ENCODE measurements at regions not wholly inside any gene's neighbourhood (a gene's known extent, or its start where the extent isn't known, plus 50 kb on each side); places are given as distances from the start of the nearest gene placed in this dataset.

- Histone ChIP-seq H3K4me1 (no peaks in the 10 kb centered on the region), H3K36me3 (no peaks in the 10 kb centered on the region), H3K27me3 (no peaks in the 10 kb centered on the region), H3K9ac (no peak overlapping the region), H3K9me3 (no peaks in the 10 kb centered on the region), H3K4me2 (no peak overlapping the region), H3K4me3 (no peak overlapping the region), H3K27ac (no peak overlapping the region), H4K20me1 (no peaks in the 10 kb centered on the region)
- no peak for TF ChIP-seq Cebpa-rat (IDR thresholded peaks at IDR 0.05)
Measured at GRCh38 chr4:54872261-54872660, 214.5 kb downstream of the KIT start.

DNA sequence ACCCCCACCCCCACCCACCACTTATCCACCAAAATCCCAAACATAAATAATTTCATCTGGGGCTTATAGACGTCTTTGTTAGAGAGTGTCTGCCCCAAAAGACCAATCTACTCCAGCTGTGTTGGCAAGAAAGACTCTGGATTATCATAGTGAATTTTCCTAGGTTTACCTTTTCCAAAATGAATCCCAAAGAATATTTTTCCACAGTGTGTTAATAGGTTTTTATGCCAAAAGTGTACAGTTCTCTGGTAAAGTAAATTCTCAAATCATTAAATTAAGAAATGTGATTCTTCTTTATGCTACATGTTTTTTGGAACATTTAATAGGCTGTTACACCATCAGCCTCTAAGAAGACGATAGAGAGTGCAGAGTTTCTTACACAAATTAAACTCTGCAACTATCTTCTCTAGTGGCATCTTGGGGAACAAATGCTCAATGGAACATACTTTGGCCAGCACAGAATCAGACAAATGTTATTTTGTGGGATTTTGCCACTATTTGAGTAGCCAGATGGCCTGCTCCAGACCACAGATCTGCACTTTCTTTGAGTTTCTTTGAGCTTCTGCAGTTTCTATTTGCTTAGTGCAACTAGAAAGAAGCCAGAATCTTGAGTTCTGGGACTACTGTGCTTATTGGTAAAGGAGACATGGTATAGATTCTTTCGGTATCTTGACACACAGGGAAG, 206.0 kb downstream of the KIT start:
- Histone ChIP-seq H3K4me3 (no peak overlapping the region), H3K36me3 (no peaks in the 10 kb centered on the region), H3K27me3 (no peaks in the 10 kb centered on the region), H4K20me1 (no peaks in the 10 kb centered on the region), H3K27ac (no peak overlapping the region), H3K4me2 (no peak overlapping the region), H3K4me1 (no peaks in the 10 kb centered on the region), H3K9me3 (no peaks in the 10 kb centered on the region), H3K9ac (no peak overlapping the region)
- no peak for TF ChIP-seq Cebpa-rat (IDR thresholded peaks at IDR 0.05)

- no peaks in the 10 kb centered on the region for H4K20me1 ChIP-seq
- no peaks in the 10 kb centered on the region for H3K9me3 ChIP-seq
- no peaks in the 10 kb centered on the region for H3K36me3 ChIP-seq
- TF ChIP-seq Cebpa-rat (IDR thresholded peaks at IDR 0.05), result no peak
- no peak overlapping the region for H3K9ac ChIP-seq
- H3K27ac ChIP-seq, result no peak overlapping the region
- H3K4me2 ChIP-seq, result no peak overlapping the region
- no peaks in the 10 kb centered on the region for H3K4me1 ChIP-seq
- no peak overlapping the region for H3K4me3 ChIP-seq
- H3K27me3 ChIP-seq, result no peaks in the 10 kb centered on the region
Measured at GRCh38 chr4:54861201-54861600, 203.4 kb downstream of the KIT start.

GRCh38 chr4:54855191-54855854, 197.6 kb downstream of the KIT start:
- no peaks in the 10 kb centered on the region for H4K20me1 ChIP-seq
- H3K4me1 ChIP-seq, result no peaks in the 10 kb centered on the region
- no peak overlapping the region for H3K4me2 ChIP-seq
- H3K9me3 ChIP-seq, result no peaks in the 10 kb centered on the region
- TF ChIP-seq Cebpa-rat (IDR thresholded peaks at IDR 0.05), result no peak
- no peak overlapping the region for H3K9ac ChIP-seq
- no peak overlapping the region for H3K4me3 ChIP-seq
- no peak overlapping the region for H3K27ac ChIP-seq
- no peaks in the 10 kb centered on the region for H3K27me3 ChIP-seq
- no peaks in the 10 kb centered on the region for H3K36me3 ChIP-seq

GRCh38 chr4:54852602-54853001, 194.8 kb downstream of the KIT start:
- H4K20me1 ChIP-seq, result no peaks in the 10 kb centered on the region
- no peaks in the 10 kb centered on the region for H3K9me3 ChIP-seq
- no peaks in the 10 kb centered on the region for H3K36me3 ChIP-seq
- no peak overlapping the region for H3K9ac ChIP-seq
- no peak overlapping the region for H3K4me2 ChIP-seq
- H3K27me3 ChIP-seq, result no peaks in the 10 kb centered on the region
- H3K4me3 ChIP-seq, result no peak overlapping the region
- H3K4me1 ChIP-seq, result no peaks in the 10 kb centered on the region
- no peak for TF ChIP-seq Cebpa-rat (IDR thresholded peaks at IDR 0.05)
- no peak overlapping the region for H3K27ac ChIP-seq

DNA sequence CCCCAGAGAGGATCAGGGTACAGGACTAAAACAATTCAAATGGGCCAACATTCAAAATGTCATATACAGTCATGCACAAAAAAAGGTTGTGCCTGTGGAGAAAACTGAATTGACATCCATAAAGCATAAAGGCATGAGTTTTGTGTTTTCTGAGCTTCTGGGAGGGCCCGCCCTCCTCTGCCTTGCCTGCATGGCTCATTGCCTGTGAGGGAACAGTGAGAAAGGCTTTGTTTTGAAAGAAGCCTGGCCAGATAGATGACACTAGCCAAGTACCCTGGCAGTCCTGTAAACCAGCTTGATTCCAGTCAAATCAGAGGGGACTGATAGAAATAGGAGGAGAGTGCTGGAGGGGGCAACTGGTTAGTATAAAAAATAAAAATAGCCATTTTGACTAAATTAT, 194.3 kb downstream of the KIT start:
- H3K9me3 ChIP-seq, result no peaks in the 10 kb centered on the region

DNA sequence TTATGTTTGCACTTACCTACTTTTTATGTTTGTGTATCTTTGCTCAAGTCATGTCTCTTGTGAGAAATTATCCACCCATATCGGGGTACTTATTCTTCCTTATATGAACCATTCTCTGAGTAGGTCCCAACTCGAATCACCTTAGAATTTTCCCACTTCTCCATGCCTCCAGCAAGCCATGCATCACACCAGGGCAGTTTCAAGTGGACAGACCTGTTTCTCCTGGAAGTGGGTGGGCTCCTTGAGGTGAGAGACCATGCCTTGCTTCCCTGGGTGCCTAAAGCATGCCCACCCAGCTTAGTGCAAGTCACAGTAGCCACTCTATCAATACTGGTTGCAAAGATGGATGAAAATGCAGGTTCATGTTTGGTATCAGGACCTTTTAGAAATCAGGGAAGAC, 187.2 kb downstream of the KIT start:
- Histone ChIP-seq H3K27me3 (no peaks in the 10 kb centered on the region), H3K9me3 (no peaks in the 10 kb centered on the region), H3K9ac (no peak overlapping the region), H3K4me1 (peaks cover 7% of the 10 kb centered on the region; the same call in 1 of the 2 replicates), H3K4me2 (no peak overlapping the region), H4K20me1 (no peaks in the 10 kb centered on the region), H3K27ac (no peak overlapping the region), H3K4me3 (no peak overlapping the region), H3K36me3 (no peaks in the 10 kb centered on the region)
- no peak for TF ChIP-seq Cebpa-rat (IDR thresholded peaks at IDR 0.05)

More for the DNA sequence above, 194.3 kb downstream of the KIT start:
- H3K4me2 ChIP-seq, result no peak overlapping the region
- H3K9ac ChIP-seq, result no peak overlapping the region
- H3K4me1 ChIP-seq, result no peaks in the 10 kb centered on the region
- H4K20me1 ChIP-seq, result no peaks in the 10 kb centered on the region
- no peak overlapping the region for H3K27ac ChIP-seq
- no peaks in the 10 kb centered on the region for H3K27me3 ChIP-seq
- TF ChIP-seq Cebpa-rat (IDR thresholded peaks at IDR 0.05), result no peak
- no peaks in the 10 kb centered on the region for H3K36me3 ChIP-seq
- H3K4me3 ChIP-seq, result no peak overlapping the region

- H3K4me3 ChIP-seq, result no peak overlapping the region
- H3K9ac ChIP-seq, result no peak overlapping the region
- H3K27me3 ChIP-seq, result no peaks in the 10 kb centered on the region
- H3K4me1 ChIP-seq, result peaks cover 7% of the 10 kb centered on the region; the same call in 1 of the 2 replicates
- TF ChIP-seq Cebpa-rat (IDR thresholded peaks at IDR 0.05), result no peak
- H4K20me1 ChIP-seq, result no peaks in the 10 kb centered on the region
- no peak overlapping the region for H3K27ac ChIP-seq
- H3K9me3 ChIP-seq, result no peaks in the 10 kb centered on the region
- no peaks in the 10 kb centered on the region for H3K36me3 ChIP-seq
- no peak overlapping the region for H3K4me2 ChIP-seq
Measured at GRCh38 chr4:54843946-54844345, 186.2 kb downstream of the KIT start.

DNA sequence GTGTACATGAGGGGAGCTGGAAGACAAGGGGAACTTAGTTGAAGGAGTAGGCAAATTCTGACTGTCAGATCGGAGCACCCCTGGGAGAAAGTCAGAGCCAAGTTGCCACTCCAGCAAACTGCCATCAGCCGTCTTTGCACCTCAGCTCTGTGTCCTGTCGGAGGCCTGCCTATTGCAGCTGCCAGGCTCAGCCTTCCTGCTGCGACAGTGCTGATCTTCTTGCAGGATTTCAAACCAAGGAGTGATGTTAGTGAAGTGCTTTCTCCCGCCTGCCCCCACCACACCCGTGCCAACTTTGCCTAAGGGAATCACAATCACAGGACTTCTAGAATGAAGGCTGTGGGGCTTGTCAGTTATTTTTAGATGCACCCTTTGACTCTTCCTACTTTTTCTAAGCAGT, 185.3 kb downstream of the KIT start:
- H3K4me2 ChIP-seq, result no peak overlapping the region
- no peaks in the 10 kb centered on the region for H3K36me3 ChIP-seq
- H3K9ac ChIP-seq, result no peak overlapping the region
- H3K9me3 ChIP-seq, result no peaks in the 10 kb centered on the region
- no peak overlapping the region for H3K4me3 ChIP-seq
- TF ChIP-seq Cebpa-rat (IDR thresholded peaks at IDR 0.05), result no peak
- no peaks in the 10 kb centered on the region for H3K27me3 ChIP-seq
- H4K20me1 ChIP-seq, result no peaks in the 10 kb centered on the region
- peaks cover 7% of the 10 kb centered on the region; the same call in 1 of the 2 replicates for H3K4me1 ChIP-seq
- no peak overlapping the region for H3K27ac ChIP-seq

- H3K4me1 ChIP-seq, result peaks cover 7% of the 10 kb centered on the region; the same call in 1 of the 2 replicates
- H3K27me3 ChIP-seq, result no peaks in the 10 kb centered on the region
- H3K27ac ChIP-seq, result no peak overlapping the region
- H3K9ac ChIP-seq, result no peak overlapping the region
- H3K4me2 ChIP-seq, result no peak overlapping the region; the same call in 1 of the 2 replicates
- no peak for TF ChIP-seq Cebpa-rat (IDR thresholded peaks at IDR 0.05)
- no peaks in the 10 kb centered on the region for H3K36me3 ChIP-seq
- no peak overlapping the region for H3K4me3 ChIP-seq
- no peaks in the 10 kb centered on the region for H3K9me3 ChIP-seq
- H4K20me1 ChIP-seq, result no peaks in the 10 kb centered on the region
Measured at GRCh38 chr4:54842656-54843055, 184.9 kb downstream of the KIT start.
